ENCODE measurements at regions not wholly inside any gene's neighbourhood (a gene's known extent, or its start where the extent isn't known, plus 50 kb on each side); places are given as distances from the start of the nearest gene placed in this dataset.

DNA sequence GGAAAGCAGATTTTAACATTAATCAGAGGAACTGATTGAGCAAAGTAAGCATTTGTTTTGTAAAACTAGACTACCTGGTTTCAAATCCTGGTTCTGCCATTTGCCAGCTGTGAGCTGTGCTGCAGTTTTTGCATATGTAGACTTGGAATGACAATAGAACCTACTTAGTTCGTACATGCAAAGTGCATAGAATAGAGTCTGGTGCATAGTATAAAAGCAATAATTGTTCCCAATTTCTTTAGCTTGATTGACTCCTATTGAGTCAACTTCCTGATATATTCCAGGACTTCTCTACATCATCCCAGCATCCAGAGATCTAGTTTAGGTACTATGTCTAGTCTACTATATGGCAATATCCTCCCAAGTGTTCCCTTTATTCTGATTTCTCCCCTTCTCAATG, 144.4 kb upstream of the FGGY start:
- Histone ChIP-seq H3K27ac (no peak overlapping the region), H3K36me3 (no peaks in the 10 kb centered on the region), H3K4me1 (peaks cover 10 to 36% (median 21%) of the 10 kb centered on the region in 3 donors), H3K4me3 (no peak overlapping the region), H3K9me3 (no peaks in the 10 kb centered on the region), H3K27me3 (no peaks in the 10 kb centered on the region)
- 81 to 86% methylated on average over 1 of the region's 1 CpG for WGBS, 2 donors
- DNase-seq = no peak
- intact Hi-C loops (cut with DNase I) = no loop called here
- TF ChIP-seq POLR2A (IDR thresholded peaks at IDR 0.05) = no peak
- TF ChIP-seq, protein P1, sequence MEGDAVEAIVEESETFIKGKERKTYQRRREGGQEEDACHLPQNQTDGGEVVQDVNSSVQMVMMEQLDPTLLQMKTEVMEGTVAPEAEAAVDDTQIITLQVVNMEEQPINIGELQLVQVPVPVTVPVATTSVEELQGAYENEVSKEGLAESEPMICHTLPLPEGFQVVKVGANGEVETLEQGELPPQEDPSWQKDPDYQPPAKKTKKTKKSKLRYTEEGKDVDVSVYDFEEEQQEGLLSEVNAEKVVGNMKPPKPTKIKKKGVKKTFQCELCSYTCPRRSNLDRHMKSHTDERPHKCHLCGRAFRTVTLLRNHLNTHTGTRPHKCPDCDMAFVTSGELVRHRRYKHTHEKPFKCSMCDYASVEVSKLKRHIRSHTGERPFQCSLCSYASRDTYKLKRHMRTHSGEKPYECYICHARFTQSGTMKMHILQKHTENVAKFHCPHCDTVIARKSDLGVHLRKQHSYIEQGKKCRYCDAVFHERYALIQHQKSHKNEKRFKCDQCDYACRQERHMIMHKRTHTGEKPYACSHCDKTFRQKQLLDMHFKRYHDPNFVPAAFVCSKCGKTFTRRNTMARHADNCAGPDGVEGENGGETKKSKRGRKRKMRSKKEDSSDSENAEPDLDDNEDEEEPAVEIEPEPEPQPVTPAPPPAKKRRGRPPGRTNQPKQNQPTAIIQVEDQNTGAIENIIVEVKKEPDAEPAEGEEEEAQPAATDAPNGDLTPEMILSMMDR (IDR thresholded peaks at IDR 0.05) = no peak

DNA sequence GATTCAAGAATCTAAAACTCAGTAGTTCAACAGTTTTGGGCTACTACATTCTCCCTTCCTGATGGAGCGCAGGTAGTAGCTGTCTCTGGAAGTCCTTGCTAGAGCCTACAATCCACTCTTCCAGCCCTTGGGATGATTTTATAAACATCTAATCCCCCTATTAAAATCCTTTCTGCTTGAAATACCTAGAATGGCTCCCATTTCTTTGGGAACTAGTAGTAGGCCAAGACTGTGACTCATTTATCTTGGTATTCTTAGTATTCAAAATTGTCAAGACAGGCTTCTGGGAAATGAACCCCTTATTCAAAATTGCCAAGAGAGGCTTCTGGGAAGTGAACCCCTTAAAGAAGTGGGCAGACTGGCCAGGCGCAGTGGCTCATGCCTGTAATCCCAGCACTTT, 142.5 kb upstream of the FGGY start:
- intact Hi-C loops (cut with DNase I) = no loop called here
- Histone ChIP-seq H3K9me3 (peaks cover 0 to 14% (median 8%) of the 10 kb centered on the region in 3 donors), H3K27me3 (no peaks in the 10 kb centered on the region), H3K4me1 (peaks cover 10 to 36% (median 21%) of the 10 kb centered on the region in 3 donors), H3K27ac (no peak overlapping the region), H3K36me3 (no peaks in the 10 kb centered on the region), H3K4me3 (no peak overlapping the region)
- no peak for DNase-seq
- TF ChIP-seq, protein P1 (IDR thresholded peaks at IDR 0.05) = no peak
- no peak for TF ChIP-seq POLR2A (IDR thresholded peaks at IDR 0.05)
- 91 to 94% methylated on average over 2 of the region's 2 CpGs for WGBS, 2 donors

DNA sequence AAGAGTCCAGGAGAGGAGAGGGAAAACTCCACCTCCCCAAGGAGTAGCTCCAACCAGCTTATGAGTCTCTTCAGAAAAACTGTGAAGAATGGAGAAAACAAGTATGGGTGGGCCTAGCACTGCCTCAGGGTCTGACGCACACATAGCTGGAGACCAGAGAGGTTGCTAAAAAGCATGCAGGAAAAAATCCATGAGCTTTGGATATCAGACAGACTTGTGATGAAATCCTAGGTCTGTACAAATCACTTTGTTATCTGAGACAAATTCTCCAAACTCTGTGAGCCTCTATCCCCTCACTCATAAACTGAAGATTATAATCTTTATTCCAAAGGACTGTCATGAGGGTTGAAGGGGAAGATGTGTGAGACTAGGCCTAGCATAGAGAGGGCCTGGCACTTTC, 141.5 kb upstream of the FGGY start:
- intact Hi-C loops (cut with DNase I) = no loop called here
- peaks cover 10 to 30% (median 18%) of the 10 kb centered on the region in 3 donors for H3K4me1 ChIP-seq
- H3K27ac ChIP-seq = peak overlapping the region in 1 of 4 donors; percentile 6
- H3K4me3 ChIP-seq = no peak overlapping the region
- TF ChIP-seq POLR2A (IDR thresholded peaks at IDR 0.05) = no peak
- TF ChIP-seq, protein P1 (IDR thresholded peaks at IDR 0.05) = no peak
- WGBS, 2 donors = 75 to 92% methylated on average over 1 of the region's 1 CpG
- H3K27me3 ChIP-seq = no peaks in the 10 kb centered on the region
- peaks cover 0 to 14% (median 8%) of the 10 kb centered on the region in 3 donors for H3K9me3 ChIP-seq
- H3K36me3 ChIP-seq = no peaks in the 10 kb centered on the region
- DNase-seq = no peak

DNA sequence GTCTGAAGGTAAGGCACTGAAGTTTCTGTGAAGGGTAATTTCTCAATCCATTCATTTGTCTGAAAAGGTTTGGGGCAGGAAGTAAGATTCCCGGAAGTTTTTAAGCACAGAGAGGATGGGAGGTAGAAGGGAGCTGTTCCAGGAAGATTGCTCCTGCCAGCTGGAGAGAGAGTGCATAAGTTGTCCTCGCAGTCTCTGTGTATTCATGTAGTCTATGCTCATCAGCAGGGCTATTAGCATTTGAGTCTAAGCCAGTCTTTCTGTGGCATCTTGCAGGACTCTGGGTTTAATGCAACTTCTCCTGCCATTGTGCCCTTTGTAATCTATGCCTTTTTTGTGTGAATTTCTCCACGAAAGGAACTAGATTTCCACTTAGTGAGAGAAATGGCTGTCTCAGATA, 140.8 kb upstream of the FGGY start:
- Histone ChIP-seq H3K9me3 (peaks cover 0 to 14% (median 8%) of the 10 kb centered on the region in 3 donors), H3K27me3 (no peaks in the 10 kb centered on the region), H3K27ac (no peak overlapping the region), H3K4me3 (no peak overlapping the region), H3K4me1 (peaks cover 5 to 23% (median 11%) of the 10 kb centered on the region in 3 donors), H3K36me3 (no peaks in the 10 kb centered on the region)
- 12 to 13% methylated on average over 3 of the region's 3 CpGs for WGBS, 2 donors
- DNase-seq = no peak
- intact Hi-C loops (cut with DNase I) = no loop called here
- no peak for TF ChIP-seq POLR2A (IDR thresholded peaks at IDR 0.05)
- TF ChIP-seq, protein P1 (IDR thresholded peaks at IDR 0.05) = no peak

DNA sequence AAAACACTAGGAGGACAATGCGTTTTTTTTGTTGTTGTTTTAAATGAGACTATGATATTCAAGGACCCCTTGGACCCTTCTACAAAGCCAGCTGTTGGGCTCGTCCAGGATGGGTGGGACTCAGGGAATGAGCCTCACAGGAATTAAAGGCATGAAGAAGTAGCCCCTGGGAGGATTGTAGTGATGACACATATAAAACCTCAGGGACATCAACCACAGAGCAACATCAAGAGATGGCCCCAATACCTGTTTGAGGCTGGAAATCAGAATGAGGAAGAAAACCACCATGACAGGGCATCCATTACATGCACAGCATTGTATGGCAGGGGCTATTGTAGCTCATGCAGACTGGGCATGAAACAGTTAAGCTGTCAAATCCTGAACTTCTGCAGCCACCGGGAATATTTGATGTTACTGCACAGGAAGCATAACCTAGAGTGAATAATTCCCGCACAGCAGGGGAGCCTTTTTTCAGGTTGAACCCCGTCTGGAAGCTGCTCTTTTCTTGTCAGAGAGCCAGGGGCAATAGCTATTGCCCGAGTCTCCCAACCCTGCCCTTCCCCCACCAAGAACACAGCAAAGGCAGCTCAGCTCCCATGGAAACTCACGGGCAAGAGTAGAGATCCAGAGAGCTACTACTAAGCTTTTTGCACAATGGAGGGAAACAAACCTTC, 140.2 kb upstream of the FGGY start:
- Histone ChIP-seq H3K9me3 (peaks cover 0 to 14% (median 8%) of the 10 kb centered on the region in 3 donors), H3K36me3 (no peaks in the 10 kb centered on the region), H3K27me3 (no peaks in the 10 kb centered on the region), H3K4me3 (no peak overlapping the region), H3K27ac (peak overlapping the region in 1 of 4 donors; percentile 3), H3K4me1 (peaks cover 0 to 17% (median 5%) of the 10 kb centered on the region in 3 donors)
- TF ChIP-seq POLR2A (IDR thresholded peaks at IDR 0.05) = no peak
- no peak for DNase-seq
- intact Hi-C loops (cut with DNase I) = no loop called here
- WGBS, 2 donors = 32 to 41% methylated on average over 5 to 6 of the region's 7 CpGs
